22Rv1 (cell line): ENCODE measurements at regions not wholly inside any gene's neighbourhood (a gene's known extent, or its start where the extent isn't known, plus 50 kb on each side); places are given as distances from the start of the nearest gene placed in this dataset.

ENCODE experiments used
- CTCF ChIP-seq: fragments of 450-650 bp; IDR thresholded peaks from 2 replicates; pipeline ENCODE4 v1.5.1; 2017; ENCODE audit warnings: mild to moderate bottlenecking
- ZFX ChIP-seq: fragments of 450-650 bp; IDR thresholded peaks from 2 replicates; pipeline ENCODE4 v1.6.1; 2017; ENCODE audit warnings: antibody characterized with exemption, borderline replicate concordance

- TF ChIP-seq CTCF (no peak), ZFX (no peak)
Measured at GRCh38 chr17:71546419-71546818, 574.4 kb upstream of the SOX9 start.
